GM21423 (cell line): ENCODE measurements at regions not wholly inside any gene's neighbourhood (a gene's known extent, or its start where the extent isn't known, plus 50 kb on each side); places are given as distances from the start of the nearest gene placed in this dataset.
"Not testable (repeated sequence)": the region's sequence is repeated elsewhere in the genome, so short reads cannot be mapped to it uniquely, and the experiment has no call there.

Experiments
- ATAC-seq: cut with Tn5 transposase; IDR thresholded peaks from one replicate; pipeline ENCODE4 v1.9.1; 2021; ENCODE audit warnings: mild to moderate bottlenecking, moderate library complexity; ENCODE audit not compliant: unreplicated experiment

DNA sequence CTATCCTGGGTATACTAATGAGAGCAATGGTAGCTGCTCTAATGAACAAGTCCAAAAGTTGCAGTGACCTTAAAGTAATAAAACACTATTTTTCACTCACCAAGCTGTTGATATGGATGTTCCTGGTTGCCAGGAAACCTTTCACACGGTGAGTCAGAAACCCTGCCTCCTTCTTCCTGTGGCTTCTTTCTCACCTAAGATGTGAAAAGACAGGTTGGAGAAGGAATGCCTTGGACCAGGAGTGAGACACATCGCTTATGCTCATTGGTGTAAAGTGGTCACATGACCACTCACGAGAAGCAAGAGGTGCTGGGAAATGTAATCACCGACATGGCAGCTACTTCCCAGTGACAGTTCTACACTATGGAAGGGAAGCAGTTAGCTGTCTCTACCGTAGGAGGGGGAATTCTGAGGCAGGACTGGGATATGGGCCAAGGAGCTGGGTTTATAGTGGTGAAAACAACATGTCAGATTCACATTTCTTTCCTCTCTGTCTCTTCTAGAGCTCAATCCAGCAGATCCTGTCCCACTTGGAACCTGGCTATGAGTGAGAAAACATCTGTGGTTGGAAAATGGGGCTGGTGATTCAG is 320.4 kb upstream of the KLF4 start:
- ATAC-seq, result no peak

- ATAC-seq, result no peak
Observed at GRCh38 chr9:107807183-107807582, 317.6 kb upstream of the KLF4 start.

GRCh38 chr9:107805201-107805600 is 315.6 kb upstream of the KLF4 start:
- ATAC-seq, result no peak

DNA sequence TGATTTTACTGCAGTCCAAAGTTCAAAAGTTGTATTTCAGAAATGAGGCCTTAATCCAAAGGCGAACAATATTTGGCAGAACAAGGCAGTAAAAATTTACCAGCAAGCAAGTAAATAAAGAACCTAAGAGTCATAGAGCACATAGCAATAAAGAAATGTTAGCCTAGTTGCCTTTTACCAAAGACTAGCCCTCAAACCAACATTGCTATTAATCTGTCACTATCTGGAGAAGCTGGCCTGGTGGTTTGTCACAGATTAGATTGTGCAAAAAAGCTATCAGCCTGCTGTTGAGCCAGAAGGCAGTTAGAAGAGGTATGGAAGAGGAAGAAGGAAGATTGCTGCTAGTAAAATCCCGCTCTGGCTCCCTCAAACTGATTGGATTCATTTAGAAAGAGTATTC is 304.7 kb upstream of the KLF4 start:
- no peak for ATAC-seq

GRCh38 chr9:107793541-107793940 is 304.0 kb upstream of the KLF4 start:
- no peak for ATAC-seq

DNA sequence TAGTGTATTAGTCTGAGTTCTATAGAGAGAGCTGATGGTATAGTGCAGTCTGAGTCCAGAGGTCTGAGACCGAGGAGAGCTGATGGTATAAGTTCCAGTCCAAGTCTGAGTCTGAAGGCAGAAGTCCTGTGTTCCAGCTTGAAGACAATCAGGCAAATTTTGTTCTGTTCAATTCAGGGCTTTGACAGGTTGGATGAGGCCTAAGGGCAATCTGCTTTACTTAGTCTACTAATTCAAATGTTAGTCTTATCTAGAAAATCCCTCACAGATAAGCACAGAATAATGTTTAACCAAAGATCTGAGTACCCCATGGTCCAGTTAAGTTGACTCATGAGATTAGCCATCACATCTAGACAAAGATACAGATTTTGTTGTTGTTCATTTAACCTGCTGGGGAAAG is 303.0 kb upstream of the KLF4 start:
- ATAC-seq, result no peak

GRCh38 chr9:107792006-107792405 is 302.4 kb upstream of the KLF4 start:
- no peak for ATAC-seq

DNA sequence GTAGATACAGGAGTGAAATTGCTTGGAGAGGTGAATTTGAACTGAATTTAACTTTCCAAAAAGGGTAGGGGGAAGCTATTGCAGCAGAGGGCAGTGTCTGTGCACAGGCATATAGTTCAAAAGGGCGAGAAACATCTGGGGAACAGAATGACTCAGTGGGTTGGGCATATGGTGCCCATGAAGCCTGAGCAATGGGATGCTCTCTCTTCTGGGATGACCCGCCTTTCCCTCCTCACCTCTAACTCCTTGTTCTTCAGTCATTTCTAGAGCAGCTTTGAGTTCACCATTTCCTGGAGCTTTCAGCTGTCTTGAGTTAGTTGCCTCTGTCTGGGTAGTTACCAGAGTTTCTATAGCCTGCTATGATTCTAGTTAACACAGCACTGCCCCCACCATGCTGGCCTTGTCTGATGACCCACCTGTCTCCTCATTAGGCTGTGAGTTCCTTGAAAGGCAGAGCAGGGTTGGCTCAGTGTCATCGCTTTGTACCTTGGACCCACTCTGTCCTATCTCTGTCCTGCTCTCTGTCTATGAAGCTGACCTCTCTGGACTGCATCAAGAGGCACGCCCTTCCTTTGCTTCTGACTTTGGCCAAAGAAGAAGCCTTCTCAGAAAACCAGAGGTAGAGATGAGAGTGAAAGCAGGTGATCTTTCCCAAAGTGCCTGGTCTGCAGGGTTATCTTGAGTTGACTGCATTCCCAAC is 299.6 kb upstream of the KLF4 start:
- ATAC-seq, result no peak

DNA sequence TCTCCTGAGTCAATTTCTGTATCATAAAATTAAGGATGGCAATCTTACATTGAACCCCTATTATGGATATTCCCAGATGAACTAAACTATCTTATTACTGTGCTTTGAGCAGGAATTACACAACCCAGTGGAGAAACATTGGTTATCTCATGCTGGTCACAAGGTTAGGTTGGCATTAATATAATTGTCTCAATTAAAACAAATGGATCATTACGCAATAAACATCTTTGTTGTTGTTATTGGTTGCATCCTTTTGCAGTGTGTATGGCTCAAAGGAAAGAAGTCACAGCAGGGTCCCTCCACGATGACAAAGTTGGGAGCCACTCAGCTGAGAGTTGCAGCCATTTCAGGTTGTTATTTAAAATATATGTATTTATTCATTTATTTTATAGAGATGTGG is 297.0 kb upstream of the KLF4 start:
- ATAC-seq, result no peak

DNA sequence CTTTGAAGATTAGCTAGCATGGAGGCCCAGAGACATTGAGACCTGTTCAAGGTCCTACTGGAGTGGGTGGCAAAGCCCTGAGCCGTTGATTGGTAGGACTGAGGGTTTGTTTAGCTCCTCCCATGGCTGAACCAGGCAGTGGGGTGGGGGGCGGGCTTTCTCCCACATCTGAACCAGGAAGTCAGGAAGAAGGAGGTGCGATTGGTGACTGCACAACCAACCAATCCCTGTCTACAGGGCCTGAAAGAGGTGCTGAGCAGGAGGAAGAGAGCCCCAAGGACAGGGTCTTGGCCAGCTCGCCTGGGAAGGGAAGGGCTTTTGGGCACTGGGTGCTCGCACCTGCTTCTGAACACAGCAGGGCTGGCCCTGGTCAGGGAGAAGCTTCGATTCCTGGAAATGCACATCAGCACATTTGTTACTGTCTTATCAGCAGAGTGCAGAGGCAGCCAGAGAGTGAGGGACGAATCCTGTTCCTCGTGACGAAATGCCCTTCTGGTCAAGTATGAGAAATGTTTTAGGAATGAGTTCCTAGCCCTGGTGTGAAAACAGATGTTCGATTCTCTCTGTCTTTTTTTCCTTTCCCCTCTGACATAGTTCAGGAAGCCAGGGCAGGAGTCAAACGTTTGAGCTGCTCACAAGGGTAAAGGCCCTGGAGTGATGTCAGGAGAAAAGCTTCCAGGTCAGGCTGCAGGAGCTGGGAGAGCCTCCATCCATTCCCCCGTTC is 294.8 kb upstream of the KLF4 start:
- no peak for ATAC-seq

DNA sequence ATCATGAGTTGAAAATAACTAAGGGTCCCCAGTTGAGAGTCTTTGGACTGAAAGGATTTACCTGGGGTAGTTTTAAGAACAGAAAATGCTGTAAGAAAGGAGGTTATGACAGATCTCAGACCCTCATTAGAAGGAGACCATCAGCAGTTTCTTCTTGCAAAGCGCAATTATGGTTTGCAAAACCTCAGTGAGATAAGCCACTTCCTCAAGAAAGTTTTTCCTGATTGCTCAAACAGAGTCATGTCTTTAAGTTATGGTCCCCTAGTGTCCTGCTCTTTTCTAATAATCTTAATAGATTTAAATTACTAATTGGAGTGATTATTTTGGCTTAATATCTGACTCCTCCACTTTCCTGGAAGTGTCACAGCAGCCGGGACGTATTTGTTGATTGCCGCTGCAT is 293.2 kb upstream of the KLF4 start:
- ATAC-seq, result no peak

DNA sequence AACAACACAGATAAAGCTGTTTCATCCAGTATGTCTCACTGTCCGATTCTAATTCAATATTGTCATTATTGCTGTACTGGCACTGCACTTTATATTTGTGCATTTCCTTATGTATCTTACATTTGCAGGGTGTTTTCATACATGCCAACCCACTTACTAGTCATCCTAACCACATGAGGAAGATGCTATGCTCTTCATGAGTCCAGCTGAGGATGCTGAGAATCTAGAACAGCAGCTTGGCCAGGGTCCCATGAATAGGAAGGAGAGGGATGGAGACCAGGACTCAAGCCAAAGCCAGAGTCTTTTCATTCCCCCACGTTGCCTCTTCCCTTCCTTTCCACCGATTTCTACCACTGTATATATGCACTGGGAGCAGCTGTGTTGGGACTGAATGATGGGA is 292.8 kb upstream of the KLF4 start:
- no peak for ATAC-seq

GRCh38 chr9:107780960-107781359 is 291.4 kb upstream of the KLF4 start:
- ATAC-seq, result no peak

DNA sequence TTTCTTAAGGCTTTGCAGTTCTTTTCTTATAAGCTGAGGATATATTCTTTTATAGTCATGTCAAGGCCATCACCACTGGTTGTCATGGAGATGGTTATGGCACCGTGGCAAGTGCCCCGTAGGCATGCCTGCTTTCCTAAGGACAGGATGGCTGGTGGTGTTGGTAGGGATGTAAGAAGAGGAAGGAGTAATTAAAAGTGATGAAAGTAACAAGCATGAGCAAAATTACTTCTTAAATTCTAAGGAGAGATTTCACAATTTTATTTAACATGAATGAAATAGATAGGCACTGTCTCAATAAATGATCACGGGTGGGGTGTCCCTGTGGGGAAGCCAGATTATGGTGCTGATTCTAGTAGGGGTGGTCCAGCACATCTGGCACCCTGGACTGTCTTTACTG is 290.2 kb upstream of the KLF4 start:
- ATAC-seq, result no peak

DNA sequence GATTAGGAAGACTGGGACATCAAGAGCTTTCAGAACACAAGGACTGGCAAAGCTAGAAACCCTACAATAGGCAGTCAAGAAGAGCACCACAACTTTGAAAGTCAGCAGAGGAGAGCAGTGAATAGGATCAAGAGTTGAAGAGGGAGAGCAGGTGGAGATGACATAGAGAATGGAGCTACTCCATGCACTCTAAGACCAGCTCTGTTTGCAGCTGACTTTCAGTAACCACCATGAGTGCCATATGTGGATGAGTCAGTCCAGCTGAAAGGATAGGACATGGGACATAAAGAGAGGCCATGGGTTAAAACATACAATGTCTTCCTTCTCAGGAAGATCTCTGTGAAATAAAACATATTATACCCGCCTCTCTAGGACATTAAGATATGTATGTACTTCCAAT is 289.1 kb upstream of the KLF4 start:
- no peak for ATAC-seq

DNA sequence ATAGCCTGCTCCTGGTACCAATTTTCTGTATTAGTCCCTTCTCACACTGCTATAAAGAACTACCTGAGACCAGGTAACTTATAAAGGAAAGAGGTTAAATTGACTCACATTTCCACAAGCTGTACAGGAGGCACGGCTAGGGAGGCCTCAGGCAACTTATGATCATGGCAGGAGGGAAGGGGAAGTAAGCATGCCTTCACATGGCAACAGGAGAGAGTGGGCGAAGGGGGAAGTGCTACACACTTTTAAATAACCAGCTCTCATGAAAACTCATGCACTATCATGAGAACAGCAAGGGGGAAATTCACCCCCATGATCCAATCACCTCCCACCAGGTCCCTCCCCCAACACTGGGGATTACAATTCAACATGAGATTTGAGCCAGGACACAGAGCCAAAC is 284.5 kb upstream of the KLF4 start:
- not testable (repeated sequence) for ATAC-seq

DNA sequence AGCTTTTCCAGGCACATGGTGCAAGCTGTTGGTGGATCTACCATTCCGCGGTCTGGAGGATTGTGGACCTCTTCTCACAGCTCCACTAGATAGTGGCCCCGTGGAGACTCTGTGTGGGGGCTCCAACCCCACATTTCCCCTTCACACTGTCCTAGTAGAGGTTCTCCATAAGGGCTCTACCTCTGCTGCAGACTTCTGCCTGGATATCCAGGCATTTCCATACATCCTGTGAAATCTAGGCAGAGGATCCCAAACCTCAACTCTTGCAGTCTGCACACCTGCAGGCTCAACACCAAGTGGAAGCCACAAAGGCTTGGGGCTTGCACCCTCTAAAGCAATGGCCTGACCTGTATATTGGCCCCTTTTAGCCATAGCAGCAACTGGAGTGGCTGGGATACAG is 283.4 kb upstream of the KLF4 start:
- no peak for ATAC-seq

DNA sequence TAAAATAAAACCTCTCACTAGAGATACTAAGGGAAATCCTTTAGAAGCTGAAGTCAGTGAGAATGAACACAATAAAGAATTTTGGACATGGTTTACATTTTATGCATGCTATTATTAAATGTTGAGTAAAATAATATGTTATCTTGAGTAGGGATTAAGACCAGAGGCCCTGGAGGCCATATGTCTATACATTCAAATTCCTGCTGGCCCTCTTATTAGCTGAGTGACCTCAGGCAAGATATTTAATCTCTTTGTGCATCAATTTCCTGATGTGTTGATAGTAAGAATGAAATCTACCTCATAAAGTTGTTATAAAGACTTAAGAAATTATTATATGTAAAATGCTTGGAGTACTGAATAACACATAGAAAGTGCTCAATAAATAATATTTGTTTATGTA is 281.1 kb upstream of the KLF4 start:
- ATAC-seq, result no peak

GRCh38 chr9:107768224-107768623 is 278.7 kb upstream of the KLF4 start:
- no peak for ATAC-seq

DNA sequence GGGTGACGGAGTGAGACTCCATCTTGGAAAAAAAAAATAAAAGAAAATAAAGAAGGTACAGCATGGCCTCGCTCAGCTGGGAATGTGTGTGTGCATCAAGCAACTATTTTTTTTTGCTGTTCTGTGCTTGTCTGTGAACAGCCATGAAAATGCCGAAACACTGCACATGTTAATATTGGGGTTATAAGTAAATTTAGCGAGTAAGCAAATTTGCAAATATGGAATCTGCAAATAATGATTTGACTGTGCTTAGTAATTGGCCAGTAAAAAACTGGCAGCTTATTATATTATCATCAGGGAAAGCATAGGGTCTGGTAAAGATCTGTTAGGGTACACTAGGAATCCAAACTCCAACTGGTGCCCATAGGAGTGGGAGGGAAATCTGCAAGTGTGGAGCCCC is 278.1 kb upstream of the KLF4 start:
- ATAC-seq, result no peak

GRCh38 chr9:107763469-107763868 is 273.9 kb upstream of the KLF4 start:
- not testable (repeated sequence) for ATAC-seq

- ATAC-seq, result no peak
Observed at GRCh38 chr9:107761307-107761706, 271.7 kb upstream of the KLF4 start.
